ENCODE measurements at regions not wholly inside any gene's neighbourhood (a gene's known extent, or its start where the extent isn't known, plus 50 kb on each side); places are given as distances from the start of the nearest gene placed in this dataset.
A peak's percentile ranks its signal among the peaks of the same experiment; 100 is the strongest.

DNA sequence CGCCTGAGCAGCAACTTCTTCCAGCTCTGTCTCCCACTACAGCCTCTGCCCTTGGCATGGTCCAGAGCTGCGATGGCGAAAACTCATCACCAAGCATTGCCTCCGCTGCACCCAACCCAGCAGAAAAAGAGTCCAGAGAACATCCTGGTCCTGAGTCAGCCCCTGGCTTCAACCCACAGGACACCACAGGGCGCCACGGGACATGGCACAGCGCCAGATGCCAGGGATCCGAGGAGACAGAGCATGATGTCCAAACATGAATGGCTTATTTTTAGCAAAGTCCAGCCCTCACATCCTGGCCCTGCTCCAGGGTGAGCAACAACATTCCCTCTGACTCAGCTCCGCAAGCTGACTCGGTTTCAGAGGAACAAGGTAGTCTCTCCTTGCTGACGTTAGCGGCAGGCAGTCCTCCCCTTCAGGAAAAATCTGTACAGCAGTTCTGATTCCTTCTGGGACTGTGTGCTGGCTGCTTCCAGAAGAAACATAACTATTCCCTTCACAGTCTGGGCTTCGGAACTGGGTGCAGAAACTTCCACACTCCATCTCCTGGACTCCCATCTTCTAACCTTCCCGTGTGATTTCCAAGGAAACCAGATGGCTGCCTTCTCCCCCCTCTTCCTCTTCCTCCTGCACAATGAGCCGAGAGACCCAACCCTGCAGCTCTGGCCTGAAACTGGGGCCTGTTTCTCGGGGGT is 131.3 kb downstream of the TOMM20 start:
- in situ Hi-C loops (cut with HindIII; ENCODE audit: low pct_unique_long_range_greater_than_20kb, low sequenced_read_pairs) = no loop called here
- DNase-seq (ENCODE audit: low read depth) = peak; percentile 99

- no peak for DNase-seq (ENCODE audit: low read depth)
- in situ Hi-C loops (cut with HindIII; ENCODE audit: low pct_unique_long_range_greater_than_20kb, low sequenced_read_pairs) = no loop called here
Measured at GRCh38 chr1:234996245-234996757, 132.3 kb downstream of the TOMM20 start.

GRCh38 chr1:234994436-234995295 is 134.0 kb downstream of the TOMM20 start:
- in situ Hi-C loops (cut with HindIII; ENCODE audit: low pct_unique_long_range_greater_than_20kb, low sequenced_read_pairs) = no loop called here
- DNase-seq (ENCODE audit: low read depth) = no peak

GRCh38 chr1:234992065-234992464 is 136.6 kb downstream of the TOMM20 start:
- no peak for DNase-seq (ENCODE audit: low read depth)
- in situ Hi-C loops (cut with HindIII; ENCODE audit: low pct_unique_long_range_greater_than_20kb, low sequenced_read_pairs) = no loop called here

DNA sequence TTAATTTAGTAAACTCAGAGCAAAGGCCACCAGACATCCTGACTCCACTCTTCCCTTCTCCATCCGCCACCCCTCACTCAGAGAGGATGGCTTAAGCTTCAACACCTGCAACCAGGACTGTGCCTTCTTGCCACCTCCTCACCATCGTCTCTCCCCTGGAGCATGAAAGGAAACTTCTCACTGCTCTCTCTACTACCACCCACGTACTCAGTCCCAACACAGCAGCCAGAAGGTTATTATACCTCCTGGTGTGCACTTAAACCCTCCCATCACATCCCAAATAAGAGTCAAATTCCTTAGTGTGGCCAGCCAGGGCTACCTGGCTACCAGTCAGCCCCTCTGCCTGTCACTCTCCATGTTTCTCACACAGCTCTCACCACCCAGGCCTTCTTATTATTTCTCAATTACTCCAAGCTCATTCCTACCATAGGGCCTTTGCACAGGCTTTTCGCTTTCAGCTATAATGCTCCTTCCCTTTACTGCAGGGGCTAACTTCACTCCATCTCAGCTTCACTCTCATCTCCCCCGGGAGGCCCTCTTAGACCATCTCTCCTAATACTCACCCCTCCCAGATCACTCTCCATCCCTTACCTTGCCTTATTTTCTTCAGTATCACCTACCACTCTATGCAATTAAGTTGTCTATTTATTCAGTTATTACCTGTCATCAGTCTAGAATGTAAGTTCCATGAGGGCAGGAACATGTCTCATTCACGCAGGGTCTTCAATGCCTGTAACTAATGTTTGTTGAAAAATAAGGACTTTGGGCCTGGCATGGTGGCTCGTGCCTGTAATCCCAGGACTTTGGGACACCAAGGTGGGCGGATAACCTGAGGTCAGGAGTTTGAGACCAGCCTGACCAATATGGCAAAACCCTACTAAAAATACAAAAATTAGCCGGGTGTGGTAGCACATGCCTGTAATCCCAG is 137.5 kb downstream of the TOMM20 start:
- DNase-seq (ENCODE audit: low read depth) = no peak
- in situ Hi-C loops (cut with HindIII; ENCODE audit: low pct_unique_long_range_greater_than_20kb, low sequenced_read_pairs) = no loop called here

GRCh38 chr1:234990328-234990675 is 138.3 kb downstream of the TOMM20 start:
- DNase-seq (ENCODE audit: low read depth) = no peak
- in situ Hi-C loops (cut with HindIII; ENCODE audit: low pct_unique_long_range_greater_than_20kb, low sequenced_read_pairs) = no loop called here

GRCh38 chr1:234989479-234990327 is 138.9 kb downstream of the TOMM20 start:
- no peak for DNase-seq (ENCODE audit: low read depth)
- in situ Hi-C loops (cut with HindIII; ENCODE audit: low pct_unique_long_range_greater_than_20kb, low sequenced_read_pairs) = no loop called here

DNA sequence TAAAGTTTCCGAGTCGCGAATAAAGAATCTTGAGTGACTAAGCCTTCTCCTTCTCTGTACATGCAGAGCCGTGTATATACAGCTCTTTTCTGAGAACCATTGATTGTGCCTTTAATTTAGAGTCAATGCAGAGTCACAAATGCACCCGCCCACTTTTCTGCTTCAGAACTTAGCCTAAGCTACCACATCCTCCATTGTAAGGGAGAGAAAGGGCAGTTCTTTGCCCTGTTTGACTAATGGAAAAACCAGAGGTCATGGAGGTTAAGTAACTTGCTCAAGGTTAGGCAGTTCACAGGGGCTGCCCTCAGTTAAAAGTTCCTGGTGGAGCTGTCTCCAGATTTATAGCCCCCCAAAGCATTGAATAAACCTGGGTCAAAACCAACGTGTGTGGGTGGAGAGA is 139.6 kb downstream of the TOMM20 start:
- in situ Hi-C loops (cut with HindIII; ENCODE audit: low pct_unique_long_range_greater_than_20kb, low sequenced_read_pairs) = no loop called here
- no peak for DNase-seq (ENCODE audit: low read depth)

DNA sequence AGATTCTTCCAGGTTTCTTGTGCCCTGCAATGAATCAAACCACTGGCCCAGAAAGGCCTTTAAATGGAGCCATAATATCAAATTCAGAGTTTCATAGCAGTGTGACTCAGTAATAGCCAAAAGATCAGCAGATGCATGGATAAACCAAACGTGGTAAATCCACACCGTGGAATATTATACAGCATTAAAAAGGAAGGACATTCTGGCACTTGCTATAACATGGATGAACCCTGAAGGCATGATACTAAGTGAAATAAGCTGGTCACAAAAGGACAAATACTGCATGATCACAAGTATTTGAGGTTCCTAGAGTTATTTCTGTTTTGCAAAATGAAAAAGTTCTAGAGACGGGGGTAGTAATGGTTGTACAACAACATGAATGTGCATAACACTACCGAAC is 140.1 kb downstream of the TOMM20 start:
- in situ Hi-C loops (cut with HindIII; ENCODE audit: low pct_unique_long_range_greater_than_20kb, low sequenced_read_pairs) = no loop called here
- no peak for DNase-seq (ENCODE audit: low read depth)

DNA sequence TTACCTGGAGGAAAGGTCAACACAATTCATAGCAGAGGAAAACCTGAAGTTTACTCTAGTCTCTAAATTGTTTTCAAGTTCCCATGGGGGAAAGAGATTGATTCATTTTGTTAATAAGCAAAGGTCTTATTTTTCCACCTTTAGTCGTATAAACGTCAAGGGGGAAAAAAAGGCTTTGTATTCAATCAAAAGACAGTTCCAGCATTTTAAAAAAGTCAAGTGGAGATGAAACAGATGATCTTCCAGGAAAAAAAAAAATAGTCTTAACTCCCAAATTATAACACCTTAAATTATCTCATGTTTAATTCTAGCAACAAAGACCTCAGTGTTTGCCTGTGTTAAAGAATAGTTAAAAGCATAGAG is 140.5 kb downstream of the TOMM20 start:
- in situ Hi-C loops (cut with HindIII; ENCODE audit: low pct_unique_long_range_greater_than_20kb, low sequenced_read_pairs) = no loop called here
- no peak for DNase-seq (ENCODE audit: low read depth)

DNA sequence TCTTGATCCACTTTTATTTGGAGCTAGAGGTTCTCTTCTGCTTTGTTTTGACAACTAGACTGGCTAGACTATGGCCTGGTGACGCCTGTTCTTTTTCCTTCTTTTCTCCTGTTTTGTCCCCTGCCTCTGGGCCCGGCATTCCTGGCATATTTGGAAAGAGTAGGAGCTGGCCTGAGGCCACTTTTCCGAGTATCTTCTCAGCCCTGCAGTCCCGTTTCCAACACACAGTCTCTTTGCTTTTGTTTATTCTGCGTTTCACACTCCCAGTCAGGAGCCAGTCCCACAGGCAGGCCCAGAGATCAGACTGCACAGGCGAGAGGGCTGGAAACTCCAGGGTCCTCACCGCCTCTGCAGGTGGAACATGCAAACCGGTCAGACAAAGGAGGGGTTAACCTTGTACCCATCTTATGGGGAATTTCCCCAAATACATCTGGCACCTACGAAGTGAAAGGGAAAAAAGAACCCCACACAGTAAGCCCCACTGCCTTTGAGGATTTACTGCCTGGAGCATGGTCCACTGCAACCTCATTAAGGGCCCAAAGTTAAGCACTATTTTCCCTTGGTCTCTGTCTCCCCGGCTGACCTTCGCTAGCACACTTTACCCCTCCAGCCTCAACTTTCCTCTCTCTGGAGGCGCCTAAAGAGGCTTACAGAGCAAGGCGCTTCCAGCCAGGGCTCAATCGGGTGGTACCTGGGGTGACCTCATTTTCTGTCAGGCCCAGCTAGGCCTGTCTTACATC is 141.1 kb downstream of the TOMM20 start:
- in situ Hi-C loops (cut with HindIII; ENCODE audit: low pct_unique_long_range_greater_than_20kb, low sequenced_read_pairs) = no loop called here
- DNase-seq (ENCODE audit: low read depth) = peak; percentile 84

GRCh38 chr1:234986750-234987414 is 141.8 kb downstream of the TOMM20 start:
- in situ Hi-C loops (cut with HindIII; ENCODE audit: low pct_unique_long_range_greater_than_20kb, low sequenced_read_pairs) = no loop called here
- no peak for DNase-seq (ENCODE audit: low read depth)

DNA sequence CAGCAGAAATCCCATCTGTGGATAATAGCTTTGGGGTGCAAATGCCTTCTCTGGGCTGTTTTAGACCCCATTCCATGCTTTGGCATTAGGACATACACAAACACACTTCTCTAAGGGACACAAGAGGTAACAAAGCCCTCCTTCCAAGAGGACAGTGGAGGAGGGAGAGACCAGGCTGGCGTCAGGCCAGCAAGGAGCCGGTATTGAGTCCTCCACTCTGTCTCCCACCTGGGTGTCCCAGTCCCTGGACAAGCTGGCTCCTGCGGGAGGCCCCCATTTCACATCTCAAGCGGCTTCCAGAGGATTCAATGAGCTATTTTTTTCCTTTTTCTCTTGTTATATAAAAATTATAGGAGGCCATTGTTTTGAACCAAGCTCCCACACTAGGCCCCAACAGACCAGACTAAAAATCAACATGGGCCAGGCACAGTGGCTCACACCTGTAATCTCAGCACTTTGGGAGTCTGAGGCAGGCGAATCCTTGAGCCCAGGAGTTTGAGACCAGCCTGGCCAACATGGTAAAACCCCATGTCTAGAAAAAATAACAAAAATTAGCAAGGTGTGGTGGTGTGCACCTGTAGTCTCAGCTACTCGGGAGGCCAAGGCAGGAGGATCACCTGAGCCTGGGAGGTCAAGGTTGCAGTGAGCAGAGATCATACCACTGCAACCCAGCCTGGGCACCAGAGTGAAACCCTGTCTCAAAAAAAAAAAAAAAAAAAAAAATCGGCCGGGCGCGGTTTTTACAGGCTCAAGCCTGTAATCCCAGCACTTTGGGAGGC is 142.9 kb downstream of the TOMM20 start:
- in situ Hi-C loops (cut with HindIII; ENCODE audit: low pct_unique_long_range_greater_than_20kb, low sequenced_read_pairs) = no loop called here
- DNase-seq (ENCODE audit: low read depth) = no peak

GRCh38 chr1:234985007-234985370 is 143.6 kb downstream of the TOMM20 start:
- in situ Hi-C loops (cut with HindIII; ENCODE audit: low pct_unique_long_range_greater_than_20kb, low sequenced_read_pairs) = no loop called here
- no peak for DNase-seq (ENCODE audit: low read depth)

DNA sequence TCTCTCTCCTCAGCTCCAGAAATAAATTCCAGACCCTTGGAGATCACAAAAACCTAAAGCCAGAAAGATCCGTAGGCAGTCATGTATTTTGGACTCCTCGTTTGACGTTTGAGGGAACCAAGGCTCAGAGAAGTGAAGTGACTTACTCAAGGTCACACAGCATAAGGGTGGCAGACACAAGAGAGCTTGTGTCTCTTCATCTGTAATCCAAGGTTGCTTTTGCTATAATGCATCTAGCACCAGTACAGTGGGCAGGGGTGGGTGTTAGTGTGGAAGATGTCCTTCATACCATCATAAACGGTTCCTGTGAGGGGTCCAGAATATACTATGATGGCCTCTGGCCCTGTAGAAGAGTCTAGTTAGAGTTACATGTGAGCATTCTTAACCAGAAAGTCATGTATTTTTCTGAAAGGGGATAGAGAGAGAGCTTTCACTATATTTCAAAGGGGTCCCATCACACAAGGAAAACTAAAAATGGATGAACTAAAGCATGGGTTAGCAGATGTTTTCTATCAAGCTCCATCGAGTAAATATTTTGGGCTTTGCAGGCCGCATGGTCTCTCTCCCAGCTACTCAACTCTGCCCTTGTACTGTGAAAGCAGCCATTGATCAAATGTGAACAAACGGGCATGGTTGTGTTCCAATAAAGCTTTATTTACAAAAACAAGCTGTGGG is 144.9 kb downstream of the TOMM20 start:
- no peak for DNase-seq (ENCODE audit: low read depth)
- in situ Hi-C loops (cut with HindIII; ENCODE audit: low pct_unique_long_range_greater_than_20kb, low sequenced_read_pairs) = no loop called here

- in situ Hi-C loops (cut with HindIII; ENCODE audit: low pct_unique_long_range_greater_than_20kb, low sequenced_read_pairs) = no loop called here
Measured at GRCh38 chr1:234981758-234982157, 146.9 kb downstream of the TOMM20 start.

More at GRCh38 chr1:234981758-234982157, 146.9 kb downstream of the TOMM20 start:
- DNase-seq (ENCODE audit: low read depth) = no peak

All from Caki2 (cell line).